LoVo (cell line): ENCODE measurements at regions not wholly inside any gene's neighbourhood (a gene's known extent, or its start where the extent isn't known, plus 50 kb on each side); places are given as distances from the start of the nearest gene placed in this dataset.

Experiments
- DNase-seq: peaks from one replicate; pipeline ENCODE4 v3.0.0-alpha.2; 2016; ENCODE audit warnings: low spot score

- no peak for DNase-seq
These were observed 103.4 kb upstream of the HS3ST1 start for GRCh38 chr4:11532138-11532537.

- DNase-seq: peak; percentile 45
These were observed 101.0 kb upstream of the HS3ST1 start for GRCh38 chr4:11529625-11530201.

- DNase-seq: no peak
These were observed 96.4 kb upstream of the HS3ST1 start for GRCh38 chr4:11525085-11525484.

- DNase-seq: no peak
These were observed 90.1 kb upstream of the HS3ST1 start for GRCh38 chr4:11518754-11519153.

GRCh38 chr4:11514779-11515419 lies 86.2 kb upstream of the HS3ST1 start:
- DNase-seq: no peak

GRCh38 chr4:11514003-11514402 lies 85.3 kb upstream of the HS3ST1 start:
- no peak for DNase-seq

GRCh38 chr4:11512871-11513270 lies 84.2 kb upstream of the HS3ST1 start:
- DNase-seq: no peak

GRCh38 chr4:11511321-11511720 lies 82.6 kb upstream of the HS3ST1 start:
- no peak for DNase-seq

GRCh38 chr4:11507920-11508319 lies 79.2 kb upstream of the HS3ST1 start:
- DNase-seq: no peak

GRCh38 chr4:11506194-11506593 lies 77.5 kb upstream of the HS3ST1 start:
- DNase-seq: no peak

GRCh38 chr4:11505221-11505971 lies 76.7 kb upstream of the HS3ST1 start:
- peak; percentile 89 for DNase-seq

- DNase-seq: no peak
These were observed 74.5 kb upstream of the HS3ST1 start for GRCh38 chr4:11503166-11503565.

- no peak for DNase-seq
These were observed 69.3 kb upstream of the HS3ST1 start for GRCh38 chr4:11497972-11498371.

- no peak for DNase-seq
These were observed 68.6 kb upstream of the HS3ST1 start for GRCh38 chr4:11497212-11497806.

GRCh38 chr4:11496351-11496829 lies 67.7 kb upstream of the HS3ST1 start:
- DNase-seq: no peak

- no peak for DNase-seq
These were observed 67.1 kb upstream of the HS3ST1 start for GRCh38 chr4:11495818-11496217.

GRCh38 chr4:11495291-11495690 lies 66.6 kb upstream of the HS3ST1 start:
- DNase-seq: no peak

- no peak for DNase-seq
These were observed 65.5 kb upstream of the HS3ST1 start for GRCh38 chr4:11494232-11494631.

GRCh38 chr4:11489453-11490083 lies 60.9 kb upstream of the HS3ST1 start:
- DNase-seq: no peak

GRCh38 chr4:11488657-11489452 lies 60.2 kb upstream of the HS3ST1 start:
- no peak for DNase-seq

- DNase-seq: peak; percentile 71
These were observed 59.3 kb upstream of the HS3ST1 start for GRCh38 chr4:11487868-11488544.
